Right cardiac atrium (tissue), 5 donors: ENCODE measurements at regions not wholly inside any gene's neighbourhood (a gene's known extent, or its start where the extent isn't known, plus 50 kb on each side); places are given as distances from the start of the nearest gene placed in this dataset.

Source experiments
- ATAC-seq, 2 donors: fragments of 200-7000 bp; cut with Tn5 transposase; one replicate each; pipeline versions ENCODE4 v1.8.0 to v1.9.1; 2020; ENCODE audit warnings: moderate library complexity in 2 of 2, mild to moderate bottlenecking in 1 of 2
- DNase-seq, 3 donors: peaks; one replicate each; pipeline ENCODE4 v3.0.0-alpha.2; 2020
- H3K27ac ChIP-seq: one replicate; pipeline ENCODE4 v1.5.1; 2013; ENCODE audit warnings: mild to moderate bottlenecking, low read length, control low read depth, moderate library complexity
- H3K27me3 ChIP-seq: one replicate; pipeline ENCODE4 v1.6.1; 2013; ENCODE audit not compliant: control insufficient read depth, insufficient read depth
- H3K4me1 ChIP-seq: one replicate; pipeline ENCODE4 v1.6.1; 2013; ENCODE audit warnings: low read length; ENCODE audit not compliant: control insufficient read depth, insufficient read depth
- H3K4me3 ChIP-seq: one replicate; pipeline ENCODE4 v1.5.1; 2013; ENCODE audit warnings: low read length, control low read depth
- H3K9me3 ChIP-seq: one replicate; pipeline ENCODE4 v1.6.1; 2013; ENCODE audit warnings: low read length; ENCODE audit not compliant: control insufficient read depth
- WGBS: extraction: QIAGEN DNeasy Blood & Tissue Kit; methylation state at CpG from one replicate; pipeline ENCODE4 v1.1.7; 2013; 5-methylcytosine and 5-hydroxymethylcytosine counted together
- intact Hi-C, 4 donors: fragments of 100-400 bp; cut with DNase I; formaldehyde crosslinking; loops; one replicate each; pipeline versions ENCODE4 v1.11.0 to v1.14.0; 2022 to 2023
- donor health status: healthy with polysubstance abuse.
- donor health status: DM: no; HTN: yes; CAD: no.
- donor health status: DM: no; HTN: no; CAD: no.
- donor health status: DM: no; HTN: yes; CAD: no; lungs with severe emphysema.
- donor health status: DM: yes; HTN: yes; CAD: no.

GRCh38 chr6:140225701-140226436 is 851.4 kb upstream of the CITED2 start:
- no peaks in the 10 kb centered on the region for H3K4me1 ChIP-seq
- H3K27ac ChIP-seq = no peak overlapping the region
- ATAC-seq = no peak
- intact Hi-C loops = no loop called here
- no peaks in the 10 kb centered on the region for H3K9me3 ChIP-seq
- DNase-seq = no peak
- H3K27me3 ChIP-seq = no peaks in the 10 kb centered on the region
- WGBS = 76% methylated on average over 2 of the region's 2 CpGs
- no peak overlapping the region for H3K4me3 ChIP-seq

- Histone ChIP-seq H3K27me3 (no peaks in the 10 kb centered on the region), H3K4me1 (no peaks in the 10 kb centered on the region), H3K9me3 (peaks cover 2% of the 10 kb centered on the region), H3K27ac (no peak overlapping the region), H3K4me3 (no peak overlapping the region)
- no peak for DNase-seq
- ATAC-seq = no peak
- intact Hi-C loops = no loop called here
Observed at GRCh38 chr6:140217283-140217682, 842.8 kb upstream of the CITED2 start.

GRCh38 chr6:140209775-140210174 is 835.3 kb upstream of the CITED2 start:
- ATAC-seq = no peak
- Histone ChIP-seq H3K27ac (no peak overlapping the region), H3K4me1 (no peaks in the 10 kb centered on the region), H3K4me3 (no peak overlapping the region), H3K9me3 (no peaks in the 10 kb centered on the region), H3K27me3 (no peaks in the 10 kb centered on the region)
- DNase-seq = no peak
- WGBS = 47% methylated on average over 1 of the region's 1 CpG
- intact Hi-C loops = no loop called here

GRCh38 chr6:140208286-140208685 is 833.8 kb upstream of the CITED2 start:
- Histone ChIP-seq H3K4me3 (peak overlapping the region; percentile 40), H3K27ac (no peak overlapping the region), H3K9me3 (no peaks in the 10 kb centered on the region), H3K27me3 (no peaks in the 10 kb centered on the region), H3K4me1 (no peaks in the 10 kb centered on the region)
- intact Hi-C loops = no loop called here
- ATAC-seq (no peak), DNase-seq (no peak)
- 31% methylated on average over 5 of the region's 5 CpGs for WGBS

GRCh38 chr6:140205795-140206593 is 831.5 kb upstream of the CITED2 start:
- intact Hi-C loops = no loop called here
- H3K4me1 ChIP-seq = no peaks in the 10 kb centered on the region
- H3K4me3 ChIP-seq = no peak overlapping the region
- ATAC-seq (no peak), DNase-seq (peak in 2 of 3 donors; percentile 41 to 45)
- H3K27ac ChIP-seq = no peak overlapping the region
- H3K27me3 ChIP-seq = no peaks in the 10 kb centered on the region
- H3K9me3 ChIP-seq = no peaks in the 10 kb centered on the region
- 76% methylated on average over 12 of the region's 12 CpGs for WGBS

GRCh38 chr6:140204154-140204553 is 829.7 kb upstream of the CITED2 start:
- DNase-seq (no peak), ATAC-seq (no peak)
- H3K4me3 ChIP-seq = no peak overlapping the region
- no peak overlapping the region for H3K27ac ChIP-seq
- intact Hi-C loops = no loop called here
- H3K4me1 ChIP-seq = no peaks in the 10 kb centered on the region
- H3K9me3 ChIP-seq = no peaks in the 10 kb centered on the region
- no peaks in the 10 kb centered on the region for H3K27me3 ChIP-seq

GRCh38 chr6:140203661-140204147 is 829.3 kb upstream of the CITED2 start:
- Histone ChIP-seq H3K27me3 (no peaks in the 10 kb centered on the region), H3K4me3 (no peak overlapping the region), H3K4me1 (no peaks in the 10 kb centered on the region), H3K9me3 (no peaks in the 10 kb centered on the region), H3K27ac (no peak overlapping the region)
- intact Hi-C loops = no loop called here
- WGBS = 18% methylated on average over 2 of the region's 2 CpGs
- no peak for ATAC-seq
- DNase-seq = no peak

- Histone ChIP-seq H3K9me3 (no peaks in the 10 kb centered on the region), H3K4me1 (no peaks in the 10 kb centered on the region), H3K27ac (no peak overlapping the region), H3K4me3 (no peak overlapping the region), H3K27me3 (no peaks in the 10 kb centered on the region)
- ATAC-seq = no peak
- intact Hi-C loops = no loop called here
- no peak for DNase-seq
- WGBS = 66% methylated on average over 2 of the region's 2 CpGs
Observed at GRCh38 chr6:140202964-140203515, 828.6 kb upstream of the CITED2 start.

- Histone ChIP-seq H3K27me3 (no peaks in the 10 kb centered on the region), H3K9me3 (no peaks in the 10 kb centered on the region), H3K4me3 (no peak overlapping the region), H3K4me1 (no peaks in the 10 kb centered on the region), H3K27ac (no peak overlapping the region)
- ATAC-seq = no peak
- intact Hi-C loops = no loop called here
- DNase-seq = no peak
- 96% methylated on average over 1 of the region's 1 CpG for WGBS
Observed at GRCh38 chr6:140201787-140202458, 827.5 kb upstream of the CITED2 start.

GRCh38 chr6:140193269-140193668 is 818.8 kb upstream of the CITED2 start:
- WGBS = 98% methylated on average over 2 of the region's 2 CpGs
- intact Hi-C loops = no loop called here
- DNase-seq (no peak), ATAC-seq (no peak)
- Histone ChIP-seq H3K4me1 (no peaks in the 10 kb centered on the region), H3K27ac (no peak overlapping the region), H3K27me3 (no peaks in the 10 kb centered on the region), H3K4me3 (no peak overlapping the region), H3K9me3 (peaks cover 2% of the 10 kb centered on the region)

GRCh38 chr6:140192018-140192417 is 817.6 kb upstream of the CITED2 start:
- intact Hi-C loops = no loop called here
- H3K27me3 ChIP-seq = no peaks in the 10 kb centered on the region
- no peak overlapping the region for H3K4me3 ChIP-seq
- H3K27ac ChIP-seq = no peak overlapping the region
- no peaks in the 10 kb centered on the region for H3K4me1 ChIP-seq
- DNase-seq (no peak), ATAC-seq (no peak)
- H3K9me3 ChIP-seq = peaks cover 2% of the 10 kb centered on the region
- WGBS = 99% methylated on average over 1 of the region's 1 CpG
